Type B pancreatic cell (in vitro differentiated cells): ENCODE measurements at regions not wholly inside any gene's neighbourhood (a gene's known extent, or its start where the extent isn't known, plus 50 kb on each side); places are given as distances from the start of the nearest gene placed in this dataset.

ENCODE experiments used
- DNase-seq: peaks from one replicate; pipeline ENCODE4 v3.0.0; 2021; ENCODE audit warnings: mixed read lengths; ENCODE audit not compliant: unreplicated experiment; ENCODE audit errors: extremely low spot score
- H3K27ac Mint-ChIP-seq: 2 replicates; pipeline ENCODE4 v1.8.0; 2021; ENCODE audit warnings: mild to moderate bottlenecking, mixed read lengths
- H3K27me3 Mint-ChIP-seq: 2 replicates; pipeline ENCODE4 v1.8.0; 2021; ENCODE audit warnings: mixed read lengths
- H3K36me3 Mint-ChIP-seq: 2 replicates; pipeline ENCODE4 v1.8.0; 2021; ENCODE audit warnings: mixed read lengths
- H3K4me1 Mint-ChIP-seq: one replicate; pipeline ENCODE4 v1.8.0; 2021; ENCODE audit warnings: mixed read lengths; ENCODE audit not compliant: unreplicated experiment
- H3K4me3 Mint-ChIP-seq: 2 replicates; pipeline ENCODE4 v1.8.0; 2021; ENCODE audit warnings: mild to moderate bottlenecking, mixed read lengths
- H3K9me3 Mint-ChIP-seq: 2 replicates; pipeline ENCODE4 v1.8.0; 2021; ENCODE audit warnings: mixed read lengths
- TF ChIP-seq, protein P1 (sequence below): fragments of 200-600 bp; sonication (generic); conservative IDR thresholded peaks from 2 replicates; pipeline ENCODE4 v1.5.0; 2021; ENCODE audit warnings: antibody characterized with exemption, mild to moderate bottlenecking

DNA sequence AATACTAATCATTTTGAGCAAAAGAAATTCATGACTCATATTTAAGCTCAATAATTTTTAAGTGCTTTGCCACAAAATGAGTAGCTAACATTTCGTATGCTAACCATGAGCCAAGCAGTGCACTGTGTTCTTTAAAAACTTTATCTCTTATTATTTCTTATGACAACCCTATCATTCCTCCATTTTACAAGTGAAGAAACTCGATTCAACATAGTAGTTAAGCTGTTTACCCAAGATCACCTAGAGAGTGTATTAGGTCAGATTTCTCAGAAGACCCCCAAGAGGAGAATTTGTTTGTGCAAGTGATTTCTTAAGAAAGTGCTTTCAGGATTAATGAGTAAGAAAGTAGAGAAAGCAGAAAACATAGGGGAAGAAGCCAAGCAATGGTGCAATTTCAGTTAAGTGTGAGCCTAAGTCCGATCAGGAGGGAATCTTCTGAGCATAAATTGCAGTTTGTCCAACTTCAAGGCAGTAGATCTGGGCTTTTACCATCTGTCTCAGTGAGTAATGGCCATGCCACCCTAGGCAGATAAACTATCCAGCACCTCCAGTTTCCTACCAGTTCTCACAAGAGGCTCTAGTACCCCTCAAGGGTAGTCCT, 202.7 kb downstream of the SCG2 start:
- TF ChIP-seq, protein P1, sequence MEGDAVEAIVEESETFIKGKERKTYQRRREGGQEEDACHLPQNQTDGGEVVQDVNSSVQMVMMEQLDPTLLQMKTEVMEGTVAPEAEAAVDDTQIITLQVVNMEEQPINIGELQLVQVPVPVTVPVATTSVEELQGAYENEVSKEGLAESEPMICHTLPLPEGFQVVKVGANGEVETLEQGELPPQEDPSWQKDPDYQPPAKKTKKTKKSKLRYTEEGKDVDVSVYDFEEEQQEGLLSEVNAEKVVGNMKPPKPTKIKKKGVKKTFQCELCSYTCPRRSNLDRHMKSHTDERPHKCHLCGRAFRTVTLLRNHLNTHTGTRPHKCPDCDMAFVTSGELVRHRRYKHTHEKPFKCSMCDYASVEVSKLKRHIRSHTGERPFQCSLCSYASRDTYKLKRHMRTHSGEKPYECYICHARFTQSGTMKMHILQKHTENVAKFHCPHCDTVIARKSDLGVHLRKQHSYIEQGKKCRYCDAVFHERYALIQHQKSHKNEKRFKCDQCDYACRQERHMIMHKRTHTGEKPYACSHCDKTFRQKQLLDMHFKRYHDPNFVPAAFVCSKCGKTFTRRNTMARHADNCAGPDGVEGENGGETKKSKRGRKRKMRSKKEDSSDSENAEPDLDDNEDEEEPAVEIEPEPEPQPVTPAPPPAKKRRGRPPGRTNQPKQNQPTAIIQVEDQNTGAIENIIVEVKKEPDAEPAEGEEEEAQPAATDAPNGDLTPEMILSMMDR = no peak
- Mint-ChIP-seq H3K36me3 (no peaks in the 10 kb centered on the region), H3K27ac (no peak overlapping the region), H3K27me3 (peaks cover 3% of the 10 kb centered on the region), H3K9me3 (peaks cover 4% of the 10 kb centered on the region), H3K4me3 (no peak overlapping the region), H3K4me1 (no peaks in the 10 kb centered on the region)
- no peak for DNase-seq

DNA sequence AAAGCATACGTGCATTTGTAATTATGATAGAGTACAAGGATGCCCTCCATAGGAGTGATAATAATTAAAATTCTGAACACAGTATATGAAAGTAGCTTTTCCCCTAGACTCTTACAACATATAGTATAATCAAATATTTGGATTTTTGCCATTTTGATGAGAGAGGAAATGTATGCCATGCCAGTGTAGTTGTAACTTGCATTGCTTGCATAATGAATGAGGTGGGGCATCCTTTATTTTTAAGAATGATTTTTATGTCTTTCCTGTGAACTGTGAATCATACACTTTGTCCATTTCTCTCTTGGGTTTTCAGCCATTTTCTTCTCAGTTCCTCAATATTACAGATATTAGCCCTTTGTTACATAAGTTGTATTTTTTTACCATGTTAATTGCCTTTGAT, 197.5 kb downstream of the SCG2 start:
- peaks cover 12% of the 10 kb centered on the region for H3K27me3 Mint-ChIP-seq

DNA sequence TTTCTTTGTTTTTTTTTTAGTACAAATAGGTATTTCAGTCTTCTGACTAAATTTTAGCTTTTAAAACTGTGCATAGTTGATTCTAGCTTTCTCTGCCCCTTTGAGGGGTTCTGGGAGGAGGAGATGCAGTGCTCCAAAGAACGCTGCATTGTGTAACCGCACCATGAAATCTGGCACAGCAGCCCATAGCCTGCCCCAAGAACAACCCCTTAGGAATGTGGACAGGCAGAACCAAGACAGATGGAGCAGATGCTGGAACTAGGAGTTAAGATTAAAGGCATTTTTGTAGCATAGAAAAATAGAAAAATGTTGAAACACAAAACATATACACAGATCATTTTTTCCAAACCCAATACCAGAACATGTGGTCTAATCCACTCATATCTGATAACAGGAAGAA, 187.5 kb downstream of the SCG2 start:
- H3K27me3 Mint-ChIP-seq = peaks cover 23% of the 10 kb centered on the region
- no peak overlapping the region for H3K4me3 Mint-ChIP-seq
- no peaks in the 10 kb centered on the region for H3K9me3 Mint-ChIP-seq
- DNase-seq = no peak
- TF ChIP-seq, protein P1 = no peak
- peaks cover 2% of the 10 kb centered on the region for H3K4me1 Mint-ChIP-seq
- no peak overlapping the region for H3K27ac Mint-ChIP-seq
- H3K36me3 Mint-ChIP-seq = no peaks in the 10 kb centered on the region

More for the DNA sequence above, 197.5 kb downstream of the SCG2 start:
- no peak overlapping the region for H3K4me3 Mint-ChIP-seq
- no peak for DNase-seq
- no peaks in the 10 kb centered on the region for H3K36me3 Mint-ChIP-seq
- H3K4me1 Mint-ChIP-seq = no peaks in the 10 kb centered on the region
- TF ChIP-seq, protein P1 = no peak
- H3K9me3 Mint-ChIP-seq = no peaks in the 10 kb centered on the region
- H3K27ac Mint-ChIP-seq = no peak overlapping the region

DNA sequence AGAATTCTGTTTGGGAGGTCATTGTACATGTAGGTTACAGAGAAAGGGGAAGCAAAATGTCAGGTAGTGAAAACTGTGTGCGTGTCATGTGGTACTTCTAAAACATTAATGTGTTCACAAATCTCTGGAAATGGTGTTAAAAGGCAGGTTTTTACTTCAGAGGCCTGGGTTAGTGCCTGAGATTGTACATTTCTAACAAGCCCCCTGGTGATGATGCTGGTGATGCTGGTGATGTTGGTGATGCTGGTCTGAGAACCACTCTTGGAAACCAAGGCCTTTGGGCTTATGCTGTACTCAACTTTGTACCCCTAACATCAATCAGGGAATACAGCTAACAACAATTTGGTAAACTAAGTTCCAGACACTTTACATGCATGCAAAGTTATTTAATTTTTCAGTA, 187.1 kb downstream of the SCG2 start:
- TF ChIP-seq, protein P1 = no peak
- DNase-seq = no peak
- Mint-ChIP-seq H3K9me3 (no peaks in the 10 kb centered on the region), H3K27ac (no peak overlapping the region), H3K4me1 (peaks cover 6% of the 10 kb centered on the region), H3K4me3 (no peak overlapping the region), H3K27me3 (peaks cover 22% of the 10 kb centered on the region), H3K36me3 (no peaks in the 10 kb centered on the region)

DNA sequence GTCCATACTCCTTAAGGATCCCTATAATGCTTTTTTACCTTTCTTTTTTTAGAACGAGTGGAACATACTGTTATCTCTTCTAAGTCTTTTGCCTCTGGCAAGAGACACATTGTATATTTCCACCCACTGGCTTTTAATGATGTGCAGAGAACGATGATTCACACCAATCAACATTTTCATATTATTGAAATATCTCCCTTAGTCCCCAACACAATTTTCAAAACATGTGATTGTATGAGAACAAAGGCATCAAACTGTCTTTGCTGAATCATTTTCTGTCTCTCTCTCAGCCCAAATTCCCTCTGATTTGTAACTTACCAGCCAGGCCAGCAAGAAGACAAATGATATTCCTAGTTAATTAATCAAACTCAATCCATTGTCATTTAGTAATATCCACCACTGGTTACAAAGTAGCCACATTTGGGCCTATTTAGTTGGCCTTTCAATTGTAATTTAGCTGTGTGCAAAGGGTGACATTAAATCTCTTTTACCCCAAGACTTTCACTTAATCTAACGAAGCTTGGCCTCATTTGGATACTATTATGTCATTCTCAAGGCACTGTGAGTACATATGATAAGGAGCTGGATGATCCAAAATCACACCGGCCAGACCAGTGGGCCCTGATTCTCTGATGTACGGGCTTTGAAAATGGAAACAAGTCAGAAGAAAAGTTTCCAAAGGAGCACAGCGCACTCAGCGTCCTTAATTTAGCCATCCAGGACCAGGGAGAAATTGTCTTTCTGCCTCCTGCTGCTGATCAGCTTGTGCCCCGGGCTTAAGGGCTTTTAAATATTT, 185.1 kb downstream of the SCG2 start:
- Mint-ChIP-seq H3K9me3 (no peaks in the 10 kb centered on the region), H3K4me3 (no peak overlapping the region), H3K36me3 (no peaks in the 10 kb centered on the region), H3K27ac (no peak overlapping the region), H3K4me1 (peaks cover 6% of the 10 kb centered on the region), H3K27me3 (peaks cover 10% of the 10 kb centered on the region)
- DNase-seq = no peak
- TF ChIP-seq, protein P1 = no peak
